NCI-H2029 (cell line): ENCODE measurements at regions not wholly inside any gene's neighbourhood (a gene's known extent, or its start where the extent isn't known, plus 50 kb on each side); places are given as distances from the start of the nearest gene placed in this dataset.
"Not testable (repeated sequence)": the region's sequence is repeated elsewhere in the genome, so short reads cannot be mapped to it uniquely, and the experiment has no call there.

ENCODE experiments used
- DNase-seq: peaks from one replicate; lab custom pipeline; 2025; lab: John Stamatoyannopoulos, UW

DNA sequence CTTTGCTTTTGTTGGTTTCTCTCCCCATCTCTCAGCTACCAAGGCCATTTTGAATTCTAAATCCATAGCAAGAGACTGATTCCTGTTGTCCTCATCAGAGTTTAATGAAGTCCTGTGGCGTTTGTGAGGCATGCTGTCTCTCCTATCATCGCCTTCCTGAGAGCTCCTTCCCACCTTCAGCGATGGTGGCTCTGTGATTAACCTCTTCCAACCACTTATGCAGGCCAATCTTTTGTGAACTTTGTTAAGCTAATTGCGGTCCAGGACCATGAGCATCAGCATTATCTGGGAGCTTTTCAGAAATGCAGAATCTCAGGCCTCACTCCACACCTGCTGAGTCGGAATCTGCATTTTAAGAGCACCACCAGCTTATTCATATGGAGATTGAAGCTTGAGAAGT lies 272.5 kb upstream of the CDYL start:
- DNase-seq = no peak

DNA sequence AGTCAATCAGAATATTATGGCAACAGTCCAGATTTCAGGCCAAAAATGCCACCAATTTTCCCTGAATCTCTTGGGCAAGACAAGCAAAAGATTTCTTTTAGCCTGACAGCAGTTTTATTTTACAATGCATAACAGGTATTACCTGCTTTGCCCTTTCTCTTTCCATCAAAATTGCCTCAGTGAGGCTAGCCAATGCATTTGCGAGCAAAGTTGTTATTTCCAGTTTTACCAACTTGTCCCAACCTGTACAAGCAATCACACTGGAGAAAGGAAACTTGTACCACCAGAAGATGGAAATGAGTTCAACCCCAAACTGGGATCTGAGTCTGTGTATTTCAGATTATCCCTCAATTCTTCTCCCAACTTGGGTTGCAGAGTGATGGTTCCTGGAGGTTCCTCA lies 279.9 kb upstream of the CDYL start:
- DNase-seq = no peak

DNA sequence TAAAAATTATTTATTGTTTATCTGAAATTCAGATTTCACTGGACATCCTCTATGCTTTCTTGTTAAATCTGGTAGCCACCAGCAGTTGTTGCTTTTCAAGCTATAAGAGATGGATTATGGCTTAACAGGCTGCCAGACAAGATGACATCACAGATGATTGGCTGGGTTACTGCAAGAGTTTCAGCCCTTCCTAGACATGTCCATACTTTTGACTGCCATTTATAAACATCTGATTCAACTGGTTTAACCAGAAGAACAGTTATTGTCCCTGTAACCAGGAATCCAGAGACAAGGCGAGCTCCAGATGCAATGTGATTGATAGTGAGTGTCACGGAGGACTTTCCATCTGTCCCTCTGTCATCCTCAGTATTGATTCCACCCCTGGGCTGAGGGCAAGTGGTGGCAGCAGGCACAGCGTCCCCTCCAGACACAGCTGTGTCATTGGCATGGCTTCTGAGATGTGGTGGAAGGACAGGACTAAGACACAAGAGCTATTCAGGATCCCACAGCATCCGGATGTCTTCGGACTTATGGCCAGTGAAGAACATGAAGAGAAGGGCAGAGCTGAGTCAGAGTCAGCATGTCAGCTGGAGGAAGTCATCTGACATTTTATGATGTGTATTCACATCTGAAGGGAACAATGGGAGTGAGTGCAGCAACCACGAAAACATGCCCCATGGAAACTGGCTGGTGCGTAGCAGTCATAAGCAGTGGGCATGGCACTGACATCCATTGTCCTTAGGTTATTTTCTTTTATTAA lies 284.5 kb upstream of the CDYL start:
- peak; percentile 34 for DNase-seq

DNA sequence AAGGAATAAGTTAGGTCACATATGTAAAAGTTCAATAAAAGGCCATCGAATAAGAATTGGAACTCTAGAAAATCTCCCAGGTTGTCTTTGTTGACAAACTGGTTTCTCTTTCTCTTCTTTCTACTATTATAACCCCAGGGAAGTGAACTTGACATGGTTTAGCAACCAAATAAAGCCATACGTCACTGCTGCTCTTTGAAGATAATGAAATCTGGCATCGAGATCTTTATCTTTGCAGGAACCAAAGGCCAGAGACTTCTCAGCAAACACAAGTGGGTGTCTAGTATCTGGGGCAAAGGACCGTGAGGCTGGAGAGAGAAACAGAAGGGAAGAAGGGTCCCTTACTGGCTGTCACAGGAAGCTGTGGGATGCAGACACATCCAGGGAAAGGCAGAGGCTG lies 286.7 kb upstream of the CDYL start:
- no peak for DNase-seq

DNA sequence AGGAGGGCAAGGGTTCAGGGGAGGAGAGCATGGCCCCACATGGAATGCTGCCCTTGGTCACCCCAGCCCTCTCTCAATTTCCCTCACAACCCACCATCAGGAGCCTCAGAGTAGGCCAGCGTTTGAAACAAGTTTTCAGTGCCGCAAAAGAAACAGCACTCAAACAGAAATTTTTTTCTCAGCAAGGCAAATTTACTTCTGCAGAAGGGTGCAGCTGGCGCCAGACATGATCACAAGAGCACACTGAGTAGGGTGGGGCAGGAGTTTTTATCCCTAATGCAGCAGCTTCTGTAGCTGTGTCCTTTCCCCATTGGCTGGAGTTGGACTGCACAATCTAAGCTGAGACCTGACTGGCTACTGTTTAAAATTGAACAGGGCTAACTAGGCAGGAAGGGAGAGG lies 287.8 kb upstream of the CDYL start:
- no peak for DNase-seq

DNA sequence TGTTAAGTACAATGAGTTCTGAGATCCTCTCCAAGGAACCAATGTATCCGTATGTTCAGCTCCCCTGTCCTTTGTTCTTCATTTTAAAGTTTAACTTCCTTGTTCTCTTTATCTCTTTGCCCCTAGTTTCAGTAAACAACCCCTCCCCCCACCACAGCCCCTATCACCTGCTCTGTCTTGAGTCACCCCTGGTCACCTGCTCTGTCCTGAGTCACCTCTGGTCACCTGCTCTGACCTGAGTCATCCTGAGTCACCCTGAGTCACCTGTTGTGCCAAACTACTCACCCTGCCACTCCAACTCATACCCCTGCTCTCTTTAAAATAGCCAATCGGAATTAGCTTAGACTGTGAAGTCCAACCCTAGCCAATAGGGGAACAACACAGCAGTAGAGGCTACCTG lies 288.7 kb upstream of the CDYL start:
- DNase-seq = no peak

DNA sequence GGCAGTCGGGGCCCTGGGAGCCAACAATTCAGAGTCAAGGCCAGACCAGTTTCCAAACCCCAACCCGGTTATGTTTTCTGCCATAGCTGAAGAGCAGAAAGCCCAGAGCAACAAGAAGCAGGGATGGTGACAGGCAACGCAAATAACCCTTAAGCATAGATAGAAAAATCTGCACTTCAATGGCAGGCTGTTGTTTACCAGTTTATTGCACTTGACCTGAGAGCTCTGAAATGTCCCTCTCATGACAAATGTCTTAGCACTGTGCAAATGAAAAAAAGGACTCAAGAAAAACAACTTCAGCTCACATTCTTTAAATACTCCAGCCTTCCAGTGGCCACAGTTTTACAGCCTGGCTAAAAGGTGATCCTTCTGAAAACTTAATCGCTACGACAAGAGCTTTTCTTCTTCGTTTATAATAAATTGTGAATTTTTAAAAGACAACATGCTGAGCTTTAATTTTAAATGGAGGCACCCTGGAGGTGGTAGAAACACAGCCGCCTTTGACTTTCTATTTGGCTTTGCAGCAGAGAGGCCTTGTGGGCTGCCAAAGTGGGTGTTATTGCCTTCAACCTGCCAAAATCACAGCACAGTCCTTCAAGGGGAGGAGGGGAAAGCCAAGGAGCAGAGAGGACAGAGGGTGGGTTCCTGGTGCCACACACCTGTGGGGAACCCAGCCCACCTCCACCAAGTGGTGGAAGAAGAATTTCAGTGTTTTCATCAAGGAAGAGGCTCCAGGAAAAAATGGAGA lies 289.5 kb upstream of the CDYL start:
- no peak for DNase-seq

DNA sequence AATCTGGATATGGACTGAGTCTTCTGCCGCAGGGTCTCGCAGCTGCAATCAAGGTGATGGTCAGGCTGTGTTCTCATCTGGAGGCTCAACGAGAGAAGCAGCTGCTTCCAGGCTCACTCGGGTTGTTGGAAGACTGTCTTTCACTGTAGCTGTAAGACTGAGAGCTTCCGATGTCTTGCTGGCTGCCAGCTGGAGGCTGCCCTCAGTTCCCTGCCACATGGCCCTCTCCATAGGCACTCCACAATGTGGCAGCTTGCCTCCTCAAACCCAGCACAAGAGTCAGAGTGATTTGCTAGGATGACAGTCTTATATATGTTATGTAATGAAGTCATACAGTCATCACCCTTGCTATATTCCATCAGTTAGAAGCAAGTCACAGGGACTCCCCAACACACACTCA lies 290.5 kb upstream of the CDYL start:
- DNase-seq = no peak

DNA sequence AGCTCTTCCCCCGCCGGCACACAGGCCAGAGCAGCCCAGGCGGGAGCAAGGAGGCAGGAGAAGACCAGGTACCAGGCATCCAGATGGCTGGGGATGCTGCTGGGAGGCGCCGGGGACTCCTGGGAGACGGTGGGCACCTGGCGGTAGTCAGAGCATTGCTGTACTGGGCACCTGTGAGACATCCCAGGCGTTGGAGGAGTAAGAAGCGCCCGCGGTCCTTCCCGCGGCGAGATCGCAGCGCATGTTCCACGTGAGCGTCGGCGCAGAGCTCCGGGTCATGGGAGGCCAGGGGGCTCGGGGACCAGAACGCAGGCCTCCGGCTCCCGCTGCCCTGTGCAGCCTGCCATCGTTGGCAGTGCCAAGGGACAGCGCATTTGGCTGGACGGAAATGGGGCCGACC lies 293.7 kb upstream of the CDYL start:
- DNase-seq = no peak

DNA sequence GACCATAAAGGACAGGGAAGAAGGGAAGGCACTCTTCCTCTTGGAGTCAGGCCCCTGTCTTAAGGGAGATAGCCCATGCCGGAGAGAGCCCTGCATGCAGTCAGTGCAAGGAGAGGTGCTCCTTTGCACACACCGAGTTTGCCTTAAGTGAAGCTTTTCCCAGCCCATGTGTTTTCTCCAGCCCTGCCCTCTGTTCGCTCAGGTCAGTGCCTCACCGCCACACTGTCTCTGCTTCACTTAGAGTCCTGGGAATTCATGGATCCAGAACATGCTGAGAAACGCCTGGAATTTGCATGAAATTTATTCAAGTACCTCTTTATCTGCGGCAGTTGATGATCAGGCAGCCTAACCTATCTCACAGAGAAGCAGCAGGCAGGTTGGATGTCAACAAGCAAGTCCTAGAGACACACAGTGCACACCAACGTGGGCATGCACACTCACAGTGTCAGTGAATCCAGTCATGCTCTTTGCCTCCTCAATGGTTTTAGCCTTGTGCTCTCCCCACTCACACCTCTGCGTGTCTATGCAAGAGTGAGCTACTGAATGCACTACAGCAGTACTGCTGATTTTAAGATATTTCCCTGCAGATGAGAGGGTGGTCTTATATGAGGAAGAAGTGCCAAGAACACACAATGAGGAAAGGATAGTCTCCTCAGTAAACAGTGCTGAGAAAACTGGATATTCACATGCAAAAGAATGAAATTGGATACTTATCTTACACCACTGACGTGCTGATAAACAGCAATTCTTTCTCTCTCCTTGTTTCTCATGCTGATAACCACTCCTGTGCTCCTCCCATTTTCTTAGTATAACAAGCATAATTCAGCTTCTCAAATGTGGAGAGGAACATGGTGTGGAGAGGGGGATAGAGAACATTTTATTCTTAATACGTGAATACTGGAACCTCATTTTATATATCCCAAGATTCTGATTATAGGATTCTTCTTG lies 295.1 kb upstream of the CDYL start:
- DNase-seq = no peak

DNA sequence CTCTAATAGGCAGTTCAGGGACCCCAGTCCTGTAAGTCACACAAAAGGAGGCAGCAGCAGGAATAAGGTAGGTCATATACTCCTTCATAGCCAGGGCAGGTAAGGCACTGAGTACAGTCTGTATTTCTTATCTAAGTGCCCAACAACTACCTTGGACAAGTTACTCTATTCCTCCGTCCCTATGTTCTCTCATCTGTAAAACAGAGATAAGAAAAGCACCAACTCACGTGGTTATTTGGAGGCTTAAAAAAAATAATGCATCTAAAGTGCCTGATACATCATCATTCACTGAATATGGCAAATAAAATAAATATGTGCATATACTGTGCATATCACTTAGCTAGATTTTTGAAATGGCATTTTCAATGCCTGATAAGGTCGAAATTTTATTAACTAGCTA lies 298.1 kb upstream of the CDYL start:
- no peak for DNase-seq

DNA sequence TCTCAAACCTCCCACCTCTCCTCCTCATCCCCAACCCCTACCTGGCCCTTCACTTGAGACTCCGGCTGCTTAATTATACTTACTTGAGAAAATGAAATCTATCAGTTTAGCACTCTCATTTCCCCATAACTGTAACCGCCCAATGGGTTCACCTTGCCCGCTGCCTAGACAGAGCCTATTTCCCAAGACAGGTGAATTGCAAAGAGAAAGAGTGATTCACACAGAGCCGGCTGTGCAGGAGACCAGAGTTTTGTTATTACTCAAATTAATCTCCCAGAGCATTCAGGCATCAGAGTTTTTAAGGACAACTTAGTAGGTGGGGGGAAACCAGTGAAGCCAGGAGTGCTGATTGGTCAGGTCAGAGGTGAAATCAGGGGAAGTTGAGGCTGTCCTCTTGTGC lies 301.4 kb upstream of the CDYL start:
- no peak for DNase-seq

DNA sequence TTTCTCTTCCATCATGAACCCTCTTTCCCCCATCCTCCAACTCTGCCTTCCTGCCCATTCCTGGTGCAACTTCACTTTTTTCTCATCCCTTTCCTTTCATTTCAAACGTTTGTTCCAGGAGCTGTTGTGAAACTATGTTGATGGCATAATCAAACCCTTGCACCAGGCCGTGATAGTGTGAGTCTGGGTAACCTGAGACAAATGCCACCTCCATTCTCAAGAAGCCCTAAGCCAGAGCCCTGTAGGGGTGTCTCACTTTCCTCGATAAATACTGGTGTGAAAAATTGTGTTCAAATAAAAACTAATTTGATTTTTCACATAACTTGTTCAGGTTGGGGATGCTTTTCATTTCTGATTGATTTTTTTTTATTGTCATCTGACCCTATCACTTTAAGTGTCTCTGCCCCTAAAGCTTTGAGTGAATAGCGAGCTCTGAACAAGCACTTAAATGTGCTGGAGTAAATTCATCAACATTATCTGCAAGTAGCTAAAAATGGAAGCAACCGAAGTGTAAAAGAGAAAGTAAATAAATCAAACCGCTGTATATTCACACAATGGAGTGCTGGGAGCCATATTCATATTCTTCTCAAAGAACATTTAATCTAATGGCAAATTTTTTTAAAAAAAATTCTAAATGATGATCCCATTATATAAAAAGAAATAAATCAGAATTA lies 303.1 kb upstream of the CDYL start:
- DNase-seq = peak; percentile 55

DNA sequence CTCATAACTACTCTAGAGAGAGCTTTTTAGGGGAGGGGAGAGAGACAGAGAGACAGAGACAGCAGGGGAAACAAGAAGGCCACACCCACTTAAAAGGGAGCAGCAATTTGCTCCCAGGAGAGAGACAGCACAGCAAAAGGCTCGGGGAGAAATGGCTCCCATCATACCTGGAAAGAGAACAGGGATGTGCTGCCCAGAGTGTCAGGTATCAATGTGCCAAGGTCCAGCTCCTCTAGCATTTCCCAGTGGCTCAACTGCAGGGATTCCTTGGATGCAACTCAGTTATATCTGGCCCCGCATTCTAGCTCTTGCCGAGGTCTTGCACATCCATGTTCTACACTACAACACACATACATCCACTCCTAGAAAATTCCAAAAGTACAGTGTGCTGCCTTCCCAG lies 304.0 kb upstream of the CDYL start:
- no peak for DNase-seq

DNA sequence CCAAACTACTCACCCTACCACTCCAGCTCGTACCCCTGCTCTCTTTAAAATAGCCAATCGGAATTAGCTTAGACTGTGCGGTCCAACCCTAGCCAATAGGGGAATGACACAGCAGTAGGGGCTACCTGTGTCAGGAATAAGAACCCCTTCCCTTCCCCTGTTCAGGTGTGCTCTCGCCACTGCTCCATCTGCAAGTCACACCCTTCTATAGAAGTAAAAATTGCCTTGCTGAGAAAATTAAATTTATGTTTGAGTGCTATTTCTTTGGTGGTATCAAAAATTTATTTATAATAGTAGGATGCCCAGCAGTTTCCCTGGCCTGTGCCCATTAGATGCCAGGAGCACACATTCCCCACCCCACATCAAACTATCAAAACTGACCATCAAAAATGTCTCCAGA lies 304.7 kb upstream of the CDYL start:
- not testable (repeated sequence) for DNase-seq

DNA sequence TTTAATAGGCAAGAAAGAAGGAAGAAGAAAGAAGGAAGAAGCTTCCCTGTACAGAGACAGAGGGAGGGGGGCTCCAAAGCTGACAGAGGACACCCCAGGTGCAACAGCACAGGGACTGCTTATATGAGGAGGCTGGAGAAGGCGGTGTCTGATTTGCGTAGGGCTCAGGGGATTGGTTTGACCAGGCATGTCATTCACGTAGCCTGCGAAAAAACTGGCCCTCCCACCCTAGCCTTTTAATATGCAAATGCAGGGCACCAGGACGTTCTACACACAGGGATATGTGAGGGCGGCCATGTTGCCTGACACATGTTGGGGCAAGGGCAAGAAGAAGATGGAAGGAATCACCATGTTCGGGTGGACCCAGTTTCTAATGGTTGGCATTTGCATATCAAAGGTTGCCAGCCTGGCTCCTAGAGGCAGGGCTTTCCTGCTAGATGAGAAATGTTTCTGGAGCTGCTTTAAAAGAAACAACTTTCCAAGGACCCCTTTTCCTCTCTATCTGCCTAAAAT lies 305.4 kb upstream of the CDYL start:
- DNase-seq = no peak

DNA sequence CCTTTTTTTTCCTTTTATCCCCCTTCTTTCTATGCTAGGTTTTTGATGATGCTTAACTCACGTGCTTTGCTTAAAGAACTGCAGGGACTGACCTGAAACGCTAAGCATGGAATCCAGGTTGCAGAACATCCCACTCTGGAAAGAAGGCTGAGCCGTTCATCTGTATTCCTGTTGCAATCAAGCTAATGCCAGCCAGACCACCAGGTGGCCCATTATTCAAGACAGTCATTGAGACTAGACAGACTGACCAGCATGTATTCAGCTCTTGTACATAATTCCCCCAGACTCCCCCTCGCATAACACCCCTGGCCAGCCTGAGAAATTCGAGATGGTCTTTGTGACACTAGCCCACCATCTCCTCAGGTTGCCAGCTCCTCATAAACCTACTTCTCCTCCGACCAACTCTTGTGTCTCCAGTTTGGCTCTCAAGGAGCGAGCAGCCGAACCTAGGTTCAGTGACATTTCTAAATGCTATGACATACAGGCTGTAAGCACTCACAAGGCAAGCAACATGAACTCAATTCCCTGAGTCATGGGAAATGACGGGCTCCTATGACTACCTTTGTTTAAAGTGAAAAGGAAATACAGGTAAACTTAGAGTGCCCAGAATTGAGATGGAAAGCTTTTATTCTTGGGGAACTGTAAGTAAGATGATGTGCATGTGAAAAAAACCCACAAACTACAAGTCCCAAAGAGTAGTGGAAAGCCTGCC lies 309.3 kb upstream of the CDYL start:
- DNase-seq = no peak

DNA sequence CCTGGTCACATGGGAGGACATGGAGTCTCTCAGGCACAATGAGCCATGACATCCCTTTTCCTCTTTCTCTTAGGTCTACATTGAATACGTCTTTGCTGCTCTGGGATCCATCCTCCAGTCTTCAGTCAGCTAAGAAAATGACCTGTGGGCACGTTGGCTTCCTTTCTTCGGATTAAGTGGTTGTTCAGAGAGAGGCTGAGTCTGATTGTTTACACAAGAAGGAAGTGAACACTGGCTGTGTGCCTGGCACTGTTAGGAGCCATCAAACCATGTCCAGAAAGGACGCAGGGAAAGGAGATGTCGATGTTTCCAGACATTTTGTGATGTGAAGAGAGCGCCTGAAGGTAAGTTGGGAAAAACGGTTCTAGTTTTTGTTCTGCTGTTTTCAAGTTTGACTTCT lies 309.9 kb upstream of the CDYL start:
- DNase-seq = peak; percentile 81

DNA sequence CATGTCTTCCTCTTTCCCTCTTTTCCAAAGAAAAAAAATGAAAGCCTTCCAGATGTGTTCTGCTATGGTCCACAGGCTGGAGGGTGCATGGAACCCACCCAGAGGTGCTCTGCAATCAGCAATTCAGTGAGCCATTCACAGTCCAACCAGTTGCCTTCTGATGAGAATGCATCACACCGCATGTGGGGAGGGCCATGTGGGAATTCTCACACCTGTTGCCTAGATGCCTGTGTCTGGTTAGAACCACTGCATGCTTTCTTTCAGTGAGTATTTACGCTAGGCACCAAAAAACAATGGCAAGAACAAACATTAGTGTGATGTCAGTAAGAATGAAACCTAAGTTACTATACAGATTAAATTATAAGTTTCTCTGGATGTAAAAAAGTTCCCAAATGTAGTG lies 311.6 kb upstream of the CDYL start:
- no peak for DNase-seq

DNA sequence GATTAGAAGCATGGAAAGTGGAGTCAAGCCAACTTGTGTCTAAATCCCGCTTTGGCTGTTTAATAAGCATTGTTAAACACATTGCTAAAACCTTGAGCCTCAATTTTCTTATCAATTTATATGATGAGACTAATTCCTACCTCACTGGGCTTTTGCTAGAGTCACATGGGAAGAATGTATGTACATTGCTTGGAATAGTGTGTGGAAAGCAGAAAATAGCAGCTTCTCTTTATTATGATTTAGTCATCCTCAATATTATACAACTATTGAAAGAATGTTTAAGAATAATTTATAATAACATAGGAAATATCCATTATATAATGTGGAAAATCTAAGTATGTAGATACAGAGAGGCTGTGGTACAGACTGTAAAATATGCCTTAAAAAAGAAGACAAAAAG lies 313.0 kb upstream of the CDYL start:
- no peak for DNase-seq
